ENCODE measurements at regions not wholly inside any gene's neighbourhood (a gene's known extent, or its start where the extent isn't known, plus 50 kb on each side); places are given as distances from the start of the nearest gene placed in this dataset.

- TF ChIP-seq BCL11A (IDR thresholded peaks at IDR 0.05; ENCODE audit: low read depth in 2 of 2, low read length in 2 of 2): no peak
- no peak for TF ChIP-seq FOSL1 (IDR thresholded peaks at IDR 0.05; ENCODE audit: insufficient read depth, low read depth, low read length)
- no peak for TF ChIP-seq SP4 (IDR thresholded peaks at IDR 0.05; ENCODE audit: low read length)
- no peak for TF ChIP-seq SIN3A (conservative IDR thresholded peaks at IDR 0.05 in 1 of 2, IDR thresholded peaks at IDR 0.05 in 1 of 2; ENCODE audit: low read depth in 1 of 2, low read length in 2 of 2)
- no peak for TF ChIP-seq JUND (IDR thresholded peaks at IDR 0.05; ENCODE audit: low read length)
These were observed 195.8 kb upstream of the RASGEF1B start (continued) for GRCh38 chr4:81667539-81667938.

Measured in H1 (cell line).